NCI-H1436 (cell line): ENCODE measurements at regions not wholly inside any gene's neighbourhood (a gene's known extent, or its start where the extent isn't known, plus 50 kb on each side); places are given as distances from the start of the nearest gene placed in this dataset.
"Not testable (repeated sequence)": the region's sequence is repeated elsewhere in the genome, so short reads cannot be mapped to it uniquely, and the experiment has no call there.

ENCODE experiments used
- DNase-seq: peaks from one replicate; lab custom pipeline; 2025; lab: John Stamatoyannopoulos, UW

- DNase-seq = not testable (repeated sequence)
Observed at GRCh38 chr20:5453316-5453715, 136.6 kb upstream of the PROKR2 start.

GRCh38 chr20:5452691-5453090 lies 135.9 kb upstream of the PROKR2 start:
- not testable (repeated sequence) for DNase-seq

DNA sequence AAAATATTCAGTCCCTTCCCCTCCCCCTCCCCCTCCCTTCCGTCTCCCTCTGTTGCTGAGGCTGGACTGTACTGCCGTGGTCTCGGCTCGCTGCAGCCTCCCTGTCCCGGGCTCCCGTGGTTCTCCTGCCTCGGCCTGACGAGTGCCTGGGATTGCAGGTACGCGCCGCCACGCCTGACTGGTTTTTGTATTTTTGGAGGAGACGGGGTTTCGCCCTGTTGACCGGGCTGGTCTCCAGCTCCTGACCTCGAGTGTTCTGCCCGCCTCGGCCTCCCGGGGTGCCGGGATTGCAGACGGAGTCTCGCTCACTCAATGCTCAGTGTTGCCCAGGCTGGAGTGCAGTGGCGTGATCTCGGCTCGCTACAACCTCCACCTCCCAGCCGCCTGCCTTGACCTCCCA lies 135.5 kb upstream of the PROKR2 start:
- DNase-seq = not testable (repeated sequence)

- no peak for DNase-seq
Observed at GRCh38 chr20:5451643-5452210, 135.0 kb upstream of the PROKR2 start.

DNA sequence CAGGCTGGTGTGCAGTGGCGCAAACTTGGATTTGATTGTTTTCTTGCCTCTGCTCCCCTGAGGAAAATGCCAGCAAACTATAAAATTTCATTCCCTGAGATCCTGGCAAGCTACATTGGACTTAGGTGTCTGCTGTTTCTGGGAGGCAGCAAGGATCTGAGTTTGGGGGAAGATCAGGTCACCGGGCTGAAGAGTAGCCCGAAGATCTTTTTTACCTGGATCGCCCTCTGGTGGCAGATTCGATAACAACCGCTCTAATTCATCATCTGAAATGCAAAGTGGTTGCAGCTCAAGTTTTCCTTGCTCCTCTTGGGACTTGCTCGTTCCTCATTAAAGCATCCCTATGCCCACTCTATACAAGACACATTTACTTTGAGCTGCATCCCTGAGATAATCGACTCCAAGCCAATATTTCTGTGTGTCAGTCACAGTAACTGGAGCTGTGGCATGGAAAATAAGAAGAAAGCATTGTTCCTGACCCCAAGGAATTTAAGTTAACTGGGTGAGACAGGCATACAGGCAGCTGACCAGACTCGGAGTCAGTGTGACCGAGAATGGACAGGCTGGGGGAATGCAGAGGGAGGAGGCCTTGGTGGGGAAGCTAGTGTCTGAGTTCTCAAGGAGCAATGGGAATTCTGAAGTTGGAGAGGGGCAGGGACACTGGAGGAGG lies 131.8 kb upstream of the PROKR2 start:
- peak; percentile 19 for DNase-seq

- no peak for DNase-seq
Observed at GRCh38 chr20:5447188-5447587, 130.4 kb upstream of the PROKR2 start.

DNA sequence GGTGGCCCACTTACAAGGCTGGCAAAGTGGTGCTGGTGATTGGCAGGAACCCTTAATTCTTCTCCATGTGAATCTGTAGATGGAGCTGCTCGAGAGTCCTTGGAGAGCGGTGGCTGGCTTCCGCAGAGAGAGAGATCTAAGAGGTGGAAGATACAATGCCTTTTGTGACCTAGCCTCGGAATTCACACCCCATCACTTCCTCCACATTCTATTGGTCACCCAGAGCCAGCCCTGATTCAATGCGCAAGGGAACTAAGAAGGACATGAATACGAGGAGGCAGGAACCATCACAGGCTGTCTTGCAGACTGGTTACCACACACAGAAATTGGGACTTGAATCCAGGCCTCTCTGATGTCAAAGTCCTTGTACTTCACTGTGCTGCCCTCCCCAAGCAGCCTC lies 128.9 kb upstream of the PROKR2 start:
- no peak for DNase-seq

- no peak for DNase-seq
Observed at GRCh38 chr20:5442101-5442500, 125.3 kb upstream of the PROKR2 start.

DNA sequence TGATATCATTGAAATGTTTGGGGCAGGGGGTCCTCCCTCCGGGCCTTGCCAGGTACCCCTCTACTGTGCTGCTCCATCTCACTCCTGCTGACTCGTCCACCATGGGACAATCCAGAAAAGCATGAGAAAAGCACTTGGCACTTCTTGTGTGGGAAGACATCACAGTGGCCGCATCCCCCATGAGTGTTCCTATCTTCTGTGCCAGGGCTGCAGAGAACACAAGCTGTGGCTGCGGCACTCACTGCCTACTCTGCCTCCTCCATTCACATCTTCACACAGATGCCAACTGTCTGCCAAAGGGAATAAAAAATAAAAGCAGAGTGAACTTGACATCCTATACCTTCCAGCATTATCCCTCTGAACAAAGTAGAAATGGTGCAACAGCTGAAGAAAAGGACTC lies 117.4 kb upstream of the PROKR2 start:
- DNase-seq = no peak

DNA sequence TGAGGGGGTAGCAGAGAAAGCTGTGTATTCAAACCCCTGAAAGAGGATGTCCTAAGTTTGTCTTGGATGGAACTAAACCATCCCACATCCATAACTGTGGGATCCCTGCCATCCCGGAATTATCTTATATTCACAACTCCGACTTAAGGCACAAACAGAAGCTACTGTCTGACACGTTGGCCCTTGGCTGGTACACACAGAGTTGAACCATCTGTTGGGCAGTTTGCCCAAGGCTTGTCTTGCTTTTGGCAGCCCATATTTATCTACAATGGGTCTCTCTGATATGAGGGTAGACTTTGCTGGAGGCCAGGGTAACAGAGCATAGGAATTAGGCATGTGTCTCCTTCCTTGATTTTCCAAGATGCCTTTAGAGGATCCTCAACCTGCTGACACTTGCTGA lies 116.6 kb upstream of the PROKR2 start:
- no peak for DNase-seq

GRCh38 chr20:5432030-5432429 lies 115.3 kb upstream of the PROKR2 start:
- no peak for DNase-seq

GRCh38 chr20:5430670-5431069 lies 113.9 kb upstream of the PROKR2 start:
- no peak for DNase-seq

GRCh38 chr20:5426026-5426425 lies 109.3 kb upstream of the PROKR2 start:
- no peak for DNase-seq

- no peak for DNase-seq
Observed at GRCh38 chr20:5416086-5416485, 99.3 kb upstream of the PROKR2 start.

DNA sequence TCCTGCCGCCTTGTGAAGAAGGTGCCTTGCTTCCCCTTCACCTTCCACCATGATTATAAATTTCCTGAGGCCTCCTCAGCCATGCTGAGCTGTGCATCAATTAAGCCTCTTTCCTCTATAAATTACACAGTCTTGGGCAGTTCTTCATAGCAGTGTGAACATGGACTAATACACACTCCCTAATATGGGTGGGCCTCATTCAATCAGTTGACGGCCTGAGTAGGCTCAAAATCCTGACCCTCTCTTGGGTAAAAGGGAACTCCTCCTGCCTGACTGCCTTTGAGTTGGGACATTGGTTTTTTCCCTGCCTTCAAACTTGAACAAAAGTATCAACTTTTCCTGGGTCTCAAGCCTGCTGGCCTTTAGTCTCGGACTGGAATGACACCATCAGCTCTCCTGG lies 96.6 kb upstream of the PROKR2 start:
- DNase-seq = no peak

- no peak for DNase-seq
Observed at GRCh38 chr20:5410470-5410869, 93.7 kb upstream of the PROKR2 start.

DNA sequence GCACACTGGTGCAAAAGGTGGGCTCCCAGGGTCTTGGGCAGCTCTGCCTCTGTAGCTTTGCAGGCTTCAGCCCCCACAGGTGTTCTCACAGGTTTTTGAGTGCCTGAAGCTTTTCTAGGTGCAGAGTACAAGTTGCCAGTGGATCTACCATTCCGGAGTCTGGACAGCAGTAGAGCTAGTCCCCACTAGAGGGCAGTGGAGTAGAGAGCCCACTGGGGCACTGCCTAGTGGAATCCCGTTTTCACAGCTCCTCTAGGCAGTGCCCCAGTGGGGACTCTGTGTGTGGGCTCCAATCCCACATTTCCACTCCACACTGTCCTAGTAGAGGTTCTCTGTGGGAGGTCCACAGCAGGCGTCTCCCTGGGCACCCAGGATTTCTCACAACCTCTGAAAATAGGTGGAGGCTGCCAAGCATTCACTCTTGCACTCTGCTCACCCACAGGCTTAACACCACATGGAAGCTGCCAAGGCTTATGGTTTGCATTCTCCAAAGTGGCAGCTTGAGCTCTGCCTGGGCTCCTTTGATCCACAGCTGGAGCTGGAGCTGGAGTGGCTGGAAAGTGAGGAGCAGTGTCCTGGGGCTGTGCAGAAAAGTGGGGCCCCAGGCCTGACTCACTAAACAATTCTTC lies 86.3 kb upstream of the PROKR2 start:
- DNase-seq = no peak

DNA sequence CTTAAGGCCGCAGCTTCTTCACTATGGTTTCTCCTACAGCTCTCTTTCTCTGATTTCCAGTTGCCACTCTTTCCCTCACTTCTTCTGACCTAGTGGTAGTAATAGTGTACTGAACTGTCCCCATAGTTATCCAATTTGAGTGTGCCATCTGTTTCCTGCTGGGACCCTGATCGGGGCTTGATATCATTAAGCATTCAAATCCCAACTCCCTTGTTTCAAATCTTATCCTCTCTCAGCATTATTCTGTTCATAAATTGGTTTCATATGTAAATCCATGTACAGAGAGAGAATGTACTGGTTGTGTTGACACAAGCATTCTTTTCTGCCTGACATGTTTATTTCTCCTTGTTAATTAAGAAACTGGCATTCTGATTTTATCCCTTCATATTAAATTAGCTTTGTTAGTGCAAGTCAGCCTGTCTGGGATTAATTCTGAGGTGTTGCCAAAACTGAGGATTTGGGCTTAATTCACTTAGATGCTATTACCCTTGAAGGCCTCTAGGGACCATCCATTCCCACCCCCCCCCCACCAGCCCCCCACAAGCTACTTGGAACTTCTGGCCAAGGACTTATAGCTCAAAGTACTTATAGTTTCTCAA lies 84.6 kb upstream of the PROKR2 start:
- DNase-seq = no peak

- no peak for DNase-seq
Observed at GRCh38 chr20:5400164-5400762, 83.5 kb upstream of the PROKR2 start.

DNA sequence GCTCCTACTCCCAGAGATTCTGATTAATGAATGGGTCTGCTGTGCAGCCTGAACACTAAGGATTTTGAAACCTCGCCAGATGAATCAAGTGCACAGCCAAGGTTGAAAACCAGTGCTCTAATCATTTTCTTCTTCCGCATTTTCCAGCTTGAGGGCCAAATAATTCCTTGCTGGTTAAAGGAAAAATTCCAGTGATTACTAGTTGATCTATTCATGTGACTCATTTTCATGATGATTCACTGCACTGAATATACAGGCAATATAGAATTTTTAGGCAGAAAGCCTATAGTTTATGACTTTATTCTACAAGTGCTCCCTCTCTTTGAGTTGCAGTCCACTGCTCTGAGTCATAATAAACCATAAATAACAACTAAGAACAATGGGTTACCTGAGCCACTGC lies 80.6 kb upstream of the PROKR2 start:
- DNase-seq = no peak

GRCh38 chr20:5395932-5396727 lies 79.4 kb upstream of the PROKR2 start:
- DNase-seq = no peak
